ENCODE measurements at regions not wholly inside any gene's neighbourhood (a gene's known extent, or its start where the extent isn't known, plus 50 kb on each side); places are given as distances from the start of the nearest gene placed in this dataset.

DNA sequence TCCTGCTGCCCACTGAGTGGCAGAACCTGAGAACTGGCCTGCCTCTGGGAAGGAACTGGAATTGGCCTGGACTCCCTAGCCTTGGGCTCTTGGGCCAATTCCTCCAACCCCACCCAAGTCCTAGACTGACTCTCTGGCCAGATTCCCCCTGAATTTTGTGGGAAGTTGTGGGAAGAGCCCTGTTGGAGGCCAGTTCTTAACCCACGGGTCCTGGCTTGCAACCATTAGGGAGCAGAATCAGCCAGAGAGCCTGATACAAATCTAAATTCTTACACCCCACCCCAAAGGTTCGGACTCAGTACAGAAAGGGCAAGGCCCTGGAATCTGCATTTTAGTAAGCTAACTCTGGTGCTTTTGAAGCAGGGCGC, 125.3 kb upstream of the SLC25A48 start:
- TF ChIP-seq TCF12 (IDR thresholded peaks at IDR 0.05), result no peak
- TF ChIP-seq, protein P1, sequence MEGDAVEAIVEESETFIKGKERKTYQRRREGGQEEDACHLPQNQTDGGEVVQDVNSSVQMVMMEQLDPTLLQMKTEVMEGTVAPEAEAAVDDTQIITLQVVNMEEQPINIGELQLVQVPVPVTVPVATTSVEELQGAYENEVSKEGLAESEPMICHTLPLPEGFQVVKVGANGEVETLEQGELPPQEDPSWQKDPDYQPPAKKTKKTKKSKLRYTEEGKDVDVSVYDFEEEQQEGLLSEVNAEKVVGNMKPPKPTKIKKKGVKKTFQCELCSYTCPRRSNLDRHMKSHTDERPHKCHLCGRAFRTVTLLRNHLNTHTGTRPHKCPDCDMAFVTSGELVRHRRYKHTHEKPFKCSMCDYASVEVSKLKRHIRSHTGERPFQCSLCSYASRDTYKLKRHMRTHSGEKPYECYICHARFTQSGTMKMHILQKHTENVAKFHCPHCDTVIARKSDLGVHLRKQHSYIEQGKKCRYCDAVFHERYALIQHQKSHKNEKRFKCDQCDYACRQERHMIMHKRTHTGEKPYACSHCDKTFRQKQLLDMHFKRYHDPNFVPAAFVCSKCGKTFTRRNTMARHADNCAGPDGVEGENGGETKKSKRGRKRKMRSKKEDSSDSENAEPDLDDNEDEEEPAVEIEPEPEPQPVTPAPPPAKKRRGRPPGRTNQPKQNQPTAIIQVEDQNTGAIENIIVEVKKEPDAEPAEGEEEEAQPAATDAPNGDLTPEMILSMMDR (IDR thresholded peaks at IDR 0.05), result no peak
- no peak for TF ChIP-seq FOXM1 (IDR thresholded peaks at IDR 0.05; ENCODE audit: low read depth)
- no peak for TF ChIP-seq CHD2 (IDR thresholded peaks at IDR 0.05; ENCODE audit: low read length, partially characterized antibody)
- TF ChIP-seq, protein P2, sequence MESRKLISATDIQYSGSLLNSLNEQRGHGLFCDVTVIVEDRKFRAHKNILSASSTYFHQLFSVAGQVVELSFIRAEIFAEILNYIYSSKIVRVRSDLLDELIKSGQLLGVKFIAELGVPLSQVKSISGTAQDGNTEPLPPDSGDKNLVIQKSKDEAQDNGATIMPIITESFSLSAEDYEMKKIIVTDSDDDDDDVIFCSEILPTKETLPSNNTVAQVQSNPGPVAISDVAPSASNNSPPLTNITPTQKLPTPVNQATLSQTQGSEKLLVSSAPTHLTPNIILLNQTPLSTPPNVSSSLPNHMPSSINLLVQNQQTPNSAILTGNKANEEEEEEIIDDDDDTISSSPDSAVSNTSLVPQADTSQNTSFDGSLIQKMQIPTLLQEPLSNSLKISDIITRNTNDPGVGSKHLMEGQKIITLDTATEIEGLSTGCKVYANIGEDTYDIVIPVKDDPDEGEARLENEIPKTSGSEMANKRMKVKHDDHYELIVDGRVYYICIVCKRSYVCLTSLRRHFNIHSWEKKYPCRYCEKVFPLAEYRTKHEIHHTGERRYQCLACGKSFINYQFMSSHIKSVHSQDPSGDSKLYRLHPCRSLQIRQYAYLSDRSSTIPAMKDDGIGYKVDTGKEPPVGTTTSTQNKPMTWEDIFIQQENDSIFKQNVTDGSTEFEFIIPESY (IDR thresholded peaks at IDR 0.05; ENCODE audit: borderline replicate concordance, low read depth), result no peak
- TF ChIP-seq EZH2phosphoT487 (IDR thresholded peaks at IDR 0.05; ENCODE audit: borderline replicate concordance, low read depth), result no peak
- no peak for TF ChIP-seq SMC3 (IDR thresholded peaks at IDR 0.05; ENCODE audit: low read depth, low read length)
- TF ChIP-seq TAF1 (IDR thresholded peaks at IDR 0.05; ENCODE audit: borderline replicate concordance, low read depth, low read length), result no peak
- TF ChIP-seq NFIC (IDR thresholded peaks at IDR 0.05; ENCODE audit: borderline replicate concordance), result no peak
